ENCODE measurements at regions not wholly inside any gene's neighbourhood (a gene's known extent, or its start where the extent isn't known, plus 50 kb on each side); places are given as distances from the start of the nearest gene placed in this dataset.

DNA sequence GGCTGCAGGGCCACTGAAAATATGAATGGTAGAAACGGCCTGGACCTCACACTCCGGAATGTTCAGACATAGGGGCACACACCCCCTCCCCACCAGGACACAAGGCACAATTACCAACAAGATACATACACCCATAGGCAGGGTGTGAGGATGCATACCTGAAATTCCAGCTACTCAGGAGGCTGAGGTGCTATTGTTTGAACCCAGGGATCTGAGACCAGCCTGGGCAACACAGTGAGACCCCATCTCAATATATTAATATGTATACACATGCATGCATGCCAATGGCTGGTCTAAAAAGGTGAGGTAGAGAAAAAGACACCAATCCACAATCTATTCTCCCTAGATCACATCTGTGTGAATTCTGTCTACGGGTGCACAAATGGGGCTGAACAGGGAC, 403.3 kb downstream of the SHANK2 start:
- H2AFZ ChIP-seq (ENCODE audit: low read depth, low read length, poor library complexity, severe bottlenecking), result no peak overlapping the region
- no peaks in the 10 kb centered on the region for H3K9me2 ChIP-seq (ENCODE audit: insufficient read depth)
- no peak overlapping the region for H3K4me2 ChIP-seq (ENCODE audit: low read length)
- ChIA-PET POLR2A (no interaction called here), CTCF (no interaction called here), RAD21 (ENCODE audit: low non-redundant PET in 1 of 2, low total read pairs in 2 of 2, uncharacterized antibody in 2 of 2, unreplicated experiment in 2 of 2) (no interaction called here)
- no peaks in the 10 kb centered on the region for H3K27me3 ChIP-seq (ENCODE audit: insufficient read depth, low read length)
- H3K9ac ChIP-seq (ENCODE audit: low read length), result no peak overlapping the region
- H3K9me3 ChIP-seq (ENCODE audit: control insufficient read depth in 1 of 2, insufficient read depth in 1 of 2, low read depth in 1 of 2, low read length in 2 of 2), result no peaks in the 10 kb centered on the region
- DNase-seq (ENCODE audit: low read depth, low spot score) (no peak), ATAC-seq (no peak)
- H3K36me3 ChIP-seq (ENCODE audit: control insufficient read depth in 1 of 2, insufficient read depth in 2 of 2, low read length in 2 of 2), result no peaks in the 10 kb centered on the region
- BruUV-seq (replicated peaks), result no TSS peak
- H3K27ac ChIP-seq (ENCODE audit: low read depth, low read length), result no peak overlapping the region
- no peaks in the 10 kb centered on the region for H3K4me1 ChIP-seq (ENCODE audit: control insufficient read depth in 1 of 2, insufficient read depth in 2 of 2, low read length in 2 of 2)
- no peaks in the 10 kb centered on the region for H4K20me1 ChIP-seq (ENCODE audit: insufficient read depth)
- H3K4me3 ChIP-seq (replicated peaks in 1 of 2; ENCODE audit: low read depth in 1 of 2, low read length in 2 of 2), result no peak overlapping the region
- TF ChIP-seq ZNF274 (IDR thresholded peaks at IDR 0.05; ENCODE audit: low read depth, low read length) (no peak), SP1 (IDR thresholded peaks at IDR 0.05; ENCODE audit: low read depth) (no peak), ZFX (IDR thresholded peaks at IDR 0.05) (no peak), EZH2 (IDR thresholded peaks at IDR 0.05) (no peak), ELF1 (IDR thresholded peaks at IDR 0.05; ENCODE audit: borderline replicate concordance, low read depth) (no peak), JUND (IDR thresholded peaks at IDR 0.05) (no peak), EZH2phosphoT487 (IDR thresholded peaks at IDR 0.05; ENCODE audit: borderline replicate concordance) (no peak), EGR1 (IDR thresholded peaks at IDR 0.05; ENCODE audit: low read depth) (no peak), CEBPB (IDR thresholded peaks at IDR 0.05; ENCODE audit: low read depth) (no peak), YY1 (IDR thresholded peaks at IDR 0.05; ENCODE audit: extremely low read depth, insufficient replicate concordance, low read depth, low read length) (no peak), FOSL1 (IDR thresholded peaks at IDR 0.05; ENCODE audit: low read depth) (no peak)
- TF ChIP-seq, protein P1, sequence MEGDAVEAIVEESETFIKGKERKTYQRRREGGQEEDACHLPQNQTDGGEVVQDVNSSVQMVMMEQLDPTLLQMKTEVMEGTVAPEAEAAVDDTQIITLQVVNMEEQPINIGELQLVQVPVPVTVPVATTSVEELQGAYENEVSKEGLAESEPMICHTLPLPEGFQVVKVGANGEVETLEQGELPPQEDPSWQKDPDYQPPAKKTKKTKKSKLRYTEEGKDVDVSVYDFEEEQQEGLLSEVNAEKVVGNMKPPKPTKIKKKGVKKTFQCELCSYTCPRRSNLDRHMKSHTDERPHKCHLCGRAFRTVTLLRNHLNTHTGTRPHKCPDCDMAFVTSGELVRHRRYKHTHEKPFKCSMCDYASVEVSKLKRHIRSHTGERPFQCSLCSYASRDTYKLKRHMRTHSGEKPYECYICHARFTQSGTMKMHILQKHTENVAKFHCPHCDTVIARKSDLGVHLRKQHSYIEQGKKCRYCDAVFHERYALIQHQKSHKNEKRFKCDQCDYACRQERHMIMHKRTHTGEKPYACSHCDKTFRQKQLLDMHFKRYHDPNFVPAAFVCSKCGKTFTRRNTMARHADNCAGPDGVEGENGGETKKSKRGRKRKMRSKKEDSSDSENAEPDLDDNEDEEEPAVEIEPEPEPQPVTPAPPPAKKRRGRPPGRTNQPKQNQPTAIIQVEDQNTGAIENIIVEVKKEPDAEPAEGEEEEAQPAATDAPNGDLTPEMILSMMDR (IDR thresholded peaks at IDR 0.05 in 2 of 3, conservative IDR thresholded peaks at IDR 0.05 in 1 of 3; ENCODE audit: borderline replicate concordance in 1 of 3, insufficient read depth in 1 of 3, low read depth in 2 of 3, low read length in 2 of 3), result no peak
- TF ChIP-seq, protein P2, sequence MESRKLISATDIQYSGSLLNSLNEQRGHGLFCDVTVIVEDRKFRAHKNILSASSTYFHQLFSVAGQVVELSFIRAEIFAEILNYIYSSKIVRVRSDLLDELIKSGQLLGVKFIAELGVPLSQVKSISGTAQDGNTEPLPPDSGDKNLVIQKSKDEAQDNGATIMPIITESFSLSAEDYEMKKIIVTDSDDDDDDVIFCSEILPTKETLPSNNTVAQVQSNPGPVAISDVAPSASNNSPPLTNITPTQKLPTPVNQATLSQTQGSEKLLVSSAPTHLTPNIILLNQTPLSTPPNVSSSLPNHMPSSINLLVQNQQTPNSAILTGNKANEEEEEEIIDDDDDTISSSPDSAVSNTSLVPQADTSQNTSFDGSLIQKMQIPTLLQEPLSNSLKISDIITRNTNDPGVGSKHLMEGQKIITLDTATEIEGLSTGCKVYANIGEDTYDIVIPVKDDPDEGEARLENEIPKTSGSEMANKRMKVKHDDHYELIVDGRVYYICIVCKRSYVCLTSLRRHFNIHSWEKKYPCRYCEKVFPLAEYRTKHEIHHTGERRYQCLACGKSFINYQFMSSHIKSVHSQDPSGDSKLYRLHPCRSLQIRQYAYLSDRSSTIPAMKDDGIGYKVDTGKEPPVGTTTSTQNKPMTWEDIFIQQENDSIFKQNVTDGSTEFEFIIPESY (IDR thresholded peaks at IDR 0.05; ENCODE audit: extremely low read depth, insufficient replicate concordance, low read length), result no peak
- intact Hi-C loops (cut with micrococcal nuclease), result no loop called here
- no peaks in the 10 kb centered on the region for H3K79me2 ChIP-seq (ENCODE audit: insufficient read depth, low read length)
